ENCODE measurements at regions not wholly inside any gene's neighbourhood (a gene's known extent, or its start where the extent isn't known, plus 50 kb on each side); places are given as distances from the start of the nearest gene placed in this dataset.

- no peaks in the 10 kb centered on the region for H3K9me3 ChIP-seq
- TF ChIP-seq, protein P1, sequence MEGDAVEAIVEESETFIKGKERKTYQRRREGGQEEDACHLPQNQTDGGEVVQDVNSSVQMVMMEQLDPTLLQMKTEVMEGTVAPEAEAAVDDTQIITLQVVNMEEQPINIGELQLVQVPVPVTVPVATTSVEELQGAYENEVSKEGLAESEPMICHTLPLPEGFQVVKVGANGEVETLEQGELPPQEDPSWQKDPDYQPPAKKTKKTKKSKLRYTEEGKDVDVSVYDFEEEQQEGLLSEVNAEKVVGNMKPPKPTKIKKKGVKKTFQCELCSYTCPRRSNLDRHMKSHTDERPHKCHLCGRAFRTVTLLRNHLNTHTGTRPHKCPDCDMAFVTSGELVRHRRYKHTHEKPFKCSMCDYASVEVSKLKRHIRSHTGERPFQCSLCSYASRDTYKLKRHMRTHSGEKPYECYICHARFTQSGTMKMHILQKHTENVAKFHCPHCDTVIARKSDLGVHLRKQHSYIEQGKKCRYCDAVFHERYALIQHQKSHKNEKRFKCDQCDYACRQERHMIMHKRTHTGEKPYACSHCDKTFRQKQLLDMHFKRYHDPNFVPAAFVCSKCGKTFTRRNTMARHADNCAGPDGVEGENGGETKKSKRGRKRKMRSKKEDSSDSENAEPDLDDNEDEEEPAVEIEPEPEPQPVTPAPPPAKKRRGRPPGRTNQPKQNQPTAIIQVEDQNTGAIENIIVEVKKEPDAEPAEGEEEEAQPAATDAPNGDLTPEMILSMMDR (IDR thresholded peaks at IDR 0.05) = no peak
- FAIRE-seq (no peak), ATAC-seq (no peak), DNase-seq (no peak)
- H3K4me1 ChIP-seq = no peaks in the 10 kb centered on the region
- H3K36me3 ChIP-seq = no peaks in the 10 kb centered on the region
- H3K27me3 ChIP-seq = no peaks in the 10 kb centered on the region
- intact Hi-C loops (cut with DNase I) = no loop called here
- no peak overlapping the region for H3K4me3 ChIP-seq
- H3K27ac ChIP-seq = no peak overlapping the region
Measured at GRCh38 chr13:80560609-80561008, 219.7 kb upstream of the SPRY2 start.

GRCh38 chr13:80559944-80560343 is 219.0 kb upstream of the SPRY2 start:
- H3K36me3 ChIP-seq = no peaks in the 10 kb centered on the region
- DNase-seq (no peak), ATAC-seq (no peak), FAIRE-seq (no peak)
- intact Hi-C loops (cut with DNase I) = no loop called here
- H3K9me3 ChIP-seq = no peaks in the 10 kb centered on the region
- no peak overlapping the region for H3K4me3 ChIP-seq
- H3K4me1 ChIP-seq = no peaks in the 10 kb centered on the region
- H3K27ac ChIP-seq = no peak overlapping the region
- whole genome bisulfite sequencing, 2 donors = 65 to 72% methylated on average over 5 of the region's 5 CpGs
- no peaks in the 10 kb centered on the region for H3K27me3 ChIP-seq
- TF ChIP-seq, protein P1 (IDR thresholded peaks at IDR 0.05) = no peak

DNA sequence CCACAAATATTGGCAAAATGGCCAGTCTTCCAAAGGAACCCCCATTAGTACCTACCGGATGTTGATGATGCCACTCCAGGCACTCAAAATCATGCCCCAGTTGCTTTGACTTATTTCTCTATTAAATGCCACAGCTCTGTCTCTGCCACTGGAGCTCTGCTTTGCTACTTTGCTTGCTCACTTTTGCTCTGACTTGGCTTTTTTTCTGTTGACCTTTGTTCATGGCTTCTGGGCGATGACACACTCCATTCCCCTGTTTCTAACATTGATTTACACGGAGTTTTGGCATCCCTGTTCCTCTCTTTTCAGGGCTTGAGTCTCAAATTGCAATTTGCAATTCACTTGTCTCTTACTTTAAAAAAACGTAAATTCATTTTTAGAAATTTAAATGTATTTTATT is 217.1 kb upstream of the SPRY2 start:
- Histone ChIP-seq H3K9me3 (no peaks in the 10 kb centered on the region), H3K27me3 (no peaks in the 10 kb centered on the region), H3K27ac (no peak overlapping the region), H3K4me3 (no peak overlapping the region), H3K36me3 (no peaks in the 10 kb centered on the region), H3K4me1 (no peaks in the 10 kb centered on the region)
- 71 to 75% methylated on average over 4 of the region's 4 CpGs for WGBS, 2 donors
- no peak for ATAC-seq
- no peak for DNase-seq
- intact Hi-C loops (cut with DNase I) = no loop called here
- TF ChIP-seq, protein P1 (IDR thresholded peaks at IDR 0.05) = no peak
- FAIRE-seq = no peak

DNA sequence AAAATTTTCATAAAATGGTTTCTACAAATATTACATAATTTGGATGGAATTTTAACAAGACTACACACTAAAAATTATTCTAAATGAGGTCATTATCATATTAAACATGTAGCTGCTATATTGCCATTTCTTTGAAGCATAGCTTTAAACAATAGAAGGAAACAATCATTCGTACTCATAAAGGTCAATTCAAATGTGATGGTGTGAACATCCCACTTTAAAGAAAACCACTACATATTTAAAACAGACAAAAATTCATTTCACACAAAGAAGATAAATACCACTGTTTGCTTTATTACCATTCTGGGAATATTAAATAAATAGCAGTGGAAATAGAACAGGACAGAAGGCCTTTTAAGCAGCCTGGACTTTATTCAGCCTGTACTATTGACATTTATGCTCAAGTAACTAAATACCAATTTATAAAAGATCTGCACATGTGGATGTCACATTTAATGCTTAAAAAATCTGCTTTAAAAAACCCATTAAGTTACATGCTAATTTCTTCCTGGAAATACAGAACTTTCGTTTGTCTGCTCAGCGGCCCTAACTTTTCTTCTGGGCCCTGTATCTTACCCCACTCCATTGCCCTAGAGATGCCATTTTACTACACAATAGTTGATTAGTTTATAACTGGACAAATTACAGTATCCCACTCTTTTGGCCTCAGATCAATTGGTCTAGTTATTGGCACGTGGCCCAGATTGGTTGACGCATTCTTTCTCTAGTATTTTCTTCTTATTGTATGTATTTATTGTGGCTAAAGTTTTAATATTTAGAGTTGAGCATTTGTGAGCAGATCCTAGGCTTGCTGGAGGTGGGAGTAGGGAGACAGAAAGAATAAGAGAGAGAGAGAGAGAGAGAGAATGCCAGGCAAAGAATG is 215.1 kb upstream of the SPRY2 start:
- Histone ChIP-seq H3K36me3 (no peaks in the 10 kb centered on the region), H3K27ac (no peak overlapping the region), H3K27me3 (no peaks in the 10 kb centered on the region), H3K4me3 (no peak overlapping the region), H3K9me3 (no peaks in the 10 kb centered on the region), H3K4me1 (no peaks in the 10 kb centered on the region)
- TF ChIP-seq, protein P1 (IDR thresholded peaks at IDR 0.05) = no peak
- WGBS, 2 donors = 67 to 75% methylated on average over 5 of the region's 5 CpGs
- intact Hi-C loops (cut with DNase I) = no loop called here
- FAIRE-seq (no peak), DNase-seq (no peak), ATAC-seq (peak in 1 of 4 donors; percentile 27)

- no peak for DNase-seq
- H3K4me1 ChIP-seq = no peaks in the 10 kb centered on the region
- TF ChIP-seq, protein P1 (IDR thresholded peaks at IDR 0.05) = no peak
- no peaks in the 10 kb centered on the region for H3K36me3 ChIP-seq
- intact Hi-C loops (cut with DNase I) = no loop called here
- no peaks in the 10 kb centered on the region for H3K27me3 ChIP-seq
- no peaks in the 10 kb centered on the region for H3K9me3 ChIP-seq
- FAIRE-seq = no peak
- no peak for ATAC-seq
- 27 to 33% methylated on average over 4 of the region's 4 CpGs for WGBS, 2 donors
- no peak overlapping the region for H3K27ac ChIP-seq
- H3K4me3 ChIP-seq = no peak overlapping the region
Measured at GRCh38 chr13:80552851-80553440, 212.0 kb upstream of the SPRY2 start.

Data from pancreas (tissue), 10 donors.